ENCODE measurements at regions not wholly inside any gene's neighbourhood (a gene's known extent, or its start where the extent isn't known, plus 50 kb on each side); places are given as distances from the start of the nearest gene placed in this dataset.

DNA sequence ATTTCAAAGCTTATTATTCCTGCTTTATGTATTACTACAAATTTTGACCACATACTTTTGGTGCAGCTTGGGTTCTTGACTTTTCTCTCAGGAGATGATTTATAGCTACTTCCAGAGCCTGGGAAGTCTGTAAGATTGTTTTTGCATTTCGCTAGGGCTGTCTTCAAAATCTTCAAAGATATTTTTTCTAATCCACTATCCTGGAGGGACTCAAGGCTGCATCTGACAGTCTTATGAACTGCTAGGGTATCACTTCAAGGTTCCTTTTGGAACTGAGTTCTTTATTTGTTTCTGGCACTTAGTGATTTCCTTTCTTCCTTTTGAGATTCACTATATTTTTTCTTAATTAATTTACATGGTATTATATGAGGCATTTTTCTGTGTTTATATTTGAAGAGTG lies 90.0 kb upstream of the LYPLAL1 start:
- TF ChIP-seq CTCF (conservative IDR thresholded peaks at IDR 0.05 in 1 of 2, IDR thresholded peaks at IDR 0.05 in 1 of 2; ENCODE audit: low read depth in 1 of 2, low read length in 2 of 2) (no peak), EZH2 (IDR thresholded peaks at IDR 0.05; ENCODE audit: low read length, missing control alignments) (no peak)
